OCI-LY7 (cell line): ENCODE measurements at regions not wholly inside any gene's neighbourhood (a gene's known extent, or its start where the extent isn't known, plus 50 kb on each side); places are given as distances from the start of the nearest gene placed in this dataset.

Experiments used
- BruUV-seq: library from RNA; stranded (reverse); fragments of 400-500 nt; replicated peaks from 2 replicates; lab custom pipeline; 2021; lab: Mats Ljungman, UMichigan
- CTCF ChIA-PET: fragments of 300-600 bp; sonication (Branson Sonifier 250); formaldehyde crosslinking; loops from one replicate; lab custom pipeline; 2022; ENCODE audit warnings: antibody characterized with exemption; ENCODE audit not compliant: unreplicated experiment; lab: Charles Lee
- POLR2A ChIA-PET: fragments of 300-600 bp; sonication (Branson Sonifier 250); formaldehyde crosslinking; loops from one replicate; lab custom pipeline; 2022; ENCODE audit warnings: antibody characterized with exemption; lab: Charles Lee
- DNase-seq: peaks from one replicate; pipeline ENCODE4 v3.0.0-alpha.2; 2015; ENCODE audit warnings: low spot score
- H2AFZ ChIP-seq: fragments of 200-600 bp; sonication (generic), shearing (Covaris generic); 2 replicates; pipeline ENCODE4 v1.6.1; 2014; ENCODE audit warnings: mild to moderate bottlenecking, antibody characterized with exemption, low read length, moderate library complexity
- H3K27ac ChIP-seq: fragments of 200-600 bp; sonication (generic); 2 replicates; pipeline ENCODE4 v1.5.1; 2014; ENCODE audit warnings: mixed run types, low read depth, mild to moderate bottlenecking, moderate library complexity, low read length, inconsistent platforms; ENCODE audit not compliant: poor library complexity, severe bottlenecking
- H3K36me3 ChIP-seq: fragments of 200-600 bp; sonication (generic); 2 replicates; pipeline ENCODE4 v1.6.1; 2014; ENCODE audit warnings: mild to moderate bottlenecking, antibody characterized with exemption, low read length, moderate library complexity, mixed read lengths; ENCODE audit not compliant: insufficient read depth
- H3K4me1 ChIP-seq: fragments of 200-600 bp; sonication (generic); 2 replicates; pipeline ENCODE4 v1.5.1; 2014; ENCODE audit warnings: mild to moderate bottlenecking, low read length; ENCODE audit not compliant: insufficient read depth, poor library complexity, severe bottlenecking
- H3K4me2 ChIP-seq: fragments of 200-600 bp; sonication (generic); 2 replicates; pipeline ENCODE4 v1.6.1; 2014; ENCODE audit warnings: mild to moderate bottlenecking, low read length
- H3K4me3 ChIP-seq: fragments of 200-600 bp; sonication (generic); 2 replicates; pipeline ENCODE4 v1.5.1; 2014; ENCODE audit warnings: mild to moderate bottlenecking, low read depth, low read length; ENCODE audit not compliant: poor library complexity, severe bottlenecking
- H3K79me2 ChIP-seq: fragments of 200-600 bp; sonication (generic); 2 replicates; pipeline ENCODE4 v1.6.1; 2016; ENCODE audit warnings: low read depth, mild to moderate bottlenecking, low read length, moderate library complexity, mixed read lengths; ENCODE audit not compliant: insufficient read depth
- H3K9me2 ChIP-seq: fragments of 200-600 bp; sonication (generic); 2 replicates; pipeline ENCODE4 v1.6.1; 2016; ENCODE audit warnings: mild to moderate bottlenecking, low read length, mixed read lengths; ENCODE audit not compliant: insufficient read depth
- H3K9me3 ChIP-seq: fragments of 200-600 bp; sonication (generic); 2 replicates; pipeline ENCODE4 v1.6.1; 2014; ENCODE audit warnings: mild to moderate bottlenecking, mixed run types, low read length, mixed read lengths
- H4K20me1 ChIP-seq: fragments of 200-600 bp; sonication (generic); 2 replicates; pipeline ENCODE4 v1.6.1; 2014; ENCODE audit warnings: mild to moderate bottlenecking, antibody characterized with exemption, low read length, moderate library complexity, mixed read lengths; ENCODE audit not compliant: insufficient read depth
- EZH2phosphoT487 ChIP-seq: fragments of 200-600 bp; sonication (generic); IDR thresholded peaks from 2 replicates; pipeline ENCODE4 v1.6.1; 2018; ENCODE audit warnings: low read depth, borderline replicate concordance, mild to moderate bottlenecking, mixed run types, antibody characterized with exemption, low read length, moderate library complexity, mixed read lengths
- intact Hi-C: fragments of 100-400 bp; cut with micrococcal nuclease; formaldehyde crosslinking; loops from one replicate; pipeline ENCODE4 v1.10.0; 2022; ENCODE audit not compliant: unreplicated experiment
- TF ChIP-seq, protein P1 (sequence below): fragments of 200-600 bp; sonication (generic); conservative IDR thresholded peaks from 2 replicates; pipeline ENCODE4 v1.5.1; 2014; ENCODE audit warnings: mild to moderate bottlenecking, antibody characterized with exemption, low read length, moderate library complexity, mixed read lengths

DNA sequence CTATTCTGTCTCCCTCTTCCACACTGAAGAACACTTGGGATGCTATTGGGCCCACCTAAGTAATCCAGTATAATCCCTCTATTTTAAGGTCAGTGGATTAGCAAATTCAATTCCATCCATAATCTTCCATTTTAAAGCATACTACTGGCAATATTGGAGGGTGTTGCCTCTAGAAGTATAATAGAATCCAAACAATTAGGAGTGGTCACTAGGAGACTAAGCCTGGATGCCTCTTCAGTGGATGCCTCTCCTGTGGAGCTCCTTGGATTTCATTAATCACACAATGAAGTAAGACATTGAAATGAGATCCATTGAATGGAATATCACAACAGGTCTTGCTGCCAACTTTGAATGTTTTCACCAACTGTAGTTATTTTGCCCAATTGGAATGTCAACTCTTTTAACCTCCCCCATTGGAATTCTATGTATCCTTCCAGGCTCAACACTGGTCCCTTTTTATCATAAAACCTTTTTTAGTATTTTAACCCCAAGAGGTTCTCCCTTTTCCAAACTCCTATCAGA lies 311.6 kb downstream of the PLK2 start:
- H3K4me2 ChIP-seq = no peak overlapping the region
- CTCF ChIA-PET = no interaction called here
- no TSS peak for BruUV-seq

DNA sequence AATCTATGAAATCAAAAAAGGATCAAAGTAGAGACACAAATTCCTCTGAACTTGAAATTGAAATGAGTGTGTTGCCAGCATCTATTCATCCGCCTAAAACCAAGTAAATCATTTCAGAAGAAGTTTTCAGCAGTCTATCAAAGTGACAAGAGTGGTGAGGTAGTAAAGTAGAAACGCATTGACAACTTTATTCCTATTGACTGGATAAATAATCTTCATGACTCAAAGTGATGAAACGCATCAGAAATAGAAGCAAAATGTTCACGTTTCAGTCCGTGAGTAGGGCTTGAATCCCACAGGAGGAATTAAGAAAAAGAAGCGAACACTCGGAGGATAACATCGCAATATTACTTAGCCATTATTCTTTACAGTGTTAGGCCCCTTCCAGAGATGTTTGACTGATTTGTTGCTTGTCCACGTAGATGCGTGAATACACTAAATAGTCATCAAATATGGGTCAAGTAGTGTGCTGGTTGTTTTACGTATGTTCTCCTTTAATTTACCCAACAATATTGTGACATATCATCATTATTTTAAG lies 314.4 kb downstream of the PLK2 start:
- Histone ChIP-seq H4K20me1 (no peaks in the 10 kb centered on the region), H2AFZ (no peak overlapping the region), H3K27ac (no peak overlapping the region), H3K4me3 (no peak overlapping the region), H3K9me3 (no peaks in the 10 kb centered on the region), H3K79me2 (no peaks in the 10 kb centered on the region), H3K4me2 (no peak overlapping the region), H3K4me1 (no peaks in the 10 kb centered on the region), H3K36me3 (no peaks in the 10 kb centered on the region), H3K9me2 (no peaks in the 10 kb centered on the region)
- POLR2A ChIA-PET = no interaction called here
- CTCF ChIA-PET = no interaction called here
- intact Hi-C loops = no loop called here
- BruUV-seq = no TSS peak
- TF ChIP-seq, protein P1, sequence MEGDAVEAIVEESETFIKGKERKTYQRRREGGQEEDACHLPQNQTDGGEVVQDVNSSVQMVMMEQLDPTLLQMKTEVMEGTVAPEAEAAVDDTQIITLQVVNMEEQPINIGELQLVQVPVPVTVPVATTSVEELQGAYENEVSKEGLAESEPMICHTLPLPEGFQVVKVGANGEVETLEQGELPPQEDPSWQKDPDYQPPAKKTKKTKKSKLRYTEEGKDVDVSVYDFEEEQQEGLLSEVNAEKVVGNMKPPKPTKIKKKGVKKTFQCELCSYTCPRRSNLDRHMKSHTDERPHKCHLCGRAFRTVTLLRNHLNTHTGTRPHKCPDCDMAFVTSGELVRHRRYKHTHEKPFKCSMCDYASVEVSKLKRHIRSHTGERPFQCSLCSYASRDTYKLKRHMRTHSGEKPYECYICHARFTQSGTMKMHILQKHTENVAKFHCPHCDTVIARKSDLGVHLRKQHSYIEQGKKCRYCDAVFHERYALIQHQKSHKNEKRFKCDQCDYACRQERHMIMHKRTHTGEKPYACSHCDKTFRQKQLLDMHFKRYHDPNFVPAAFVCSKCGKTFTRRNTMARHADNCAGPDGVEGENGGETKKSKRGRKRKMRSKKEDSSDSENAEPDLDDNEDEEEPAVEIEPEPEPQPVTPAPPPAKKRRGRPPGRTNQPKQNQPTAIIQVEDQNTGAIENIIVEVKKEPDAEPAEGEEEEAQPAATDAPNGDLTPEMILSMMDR = no peak
- no peak for TF ChIP-seq EZH2phosphoT487
- no peak for DNase-seq

More for the DNA sequence above, 311.6 kb downstream of the PLK2 start:
- Histone ChIP-seq H3K79me2 (no peaks in the 10 kb centered on the region), H3K9me2 (no peaks in the 10 kb centered on the region), H4K20me1 (no peaks in the 10 kb centered on the region), H2AFZ (no peak overlapping the region), H3K4me1 (no peaks in the 10 kb centered on the region), H3K36me3 (no peaks in the 10 kb centered on the region), H3K4me3 (no peak overlapping the region), H3K27ac (no peak overlapping the region), H3K9me3 (no peaks in the 10 kb centered on the region)
- intact Hi-C loops = no loop called here
- no peak for DNase-seq
- POLR2A ChIA-PET = no interaction called here
- TF ChIP-seq, protein P1 = no peak
- TF ChIP-seq EZH2phosphoT487 = no peak

DNA sequence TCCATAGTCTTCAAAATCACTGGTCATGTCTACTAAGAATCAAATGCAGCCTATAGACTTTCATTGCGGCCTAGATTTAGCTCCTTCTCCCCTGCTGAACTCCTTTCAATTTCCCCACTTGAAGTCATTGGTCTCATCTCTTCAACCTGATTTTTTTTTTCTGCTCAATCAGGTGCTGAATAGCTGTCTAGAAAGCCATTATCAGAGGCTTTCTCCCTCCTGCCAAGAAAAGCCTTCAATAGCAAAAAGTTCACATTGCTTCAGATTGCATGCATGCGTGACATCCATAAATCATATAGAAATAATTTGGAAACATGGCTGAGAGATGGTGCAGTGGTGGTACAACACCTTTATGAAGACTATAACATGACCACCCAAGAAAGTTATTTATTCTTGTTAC lies 316.2 kb downstream of the PLK2 start:
- CTCF ChIA-PET = no interaction called here
- TF ChIP-seq, protein P1 = no peak
- TF ChIP-seq EZH2phosphoT487 = no peak
- no TSS peak for BruUV-seq

More for the DNA sequence above, 316.2 kb downstream of the PLK2 start:
- no peaks in the 10 kb centered on the region for H3K4me1 ChIP-seq
- H3K36me3 ChIP-seq = no peaks in the 10 kb centered on the region
- intact Hi-C loops = no loop called here
- no peaks in the 10 kb centered on the region for H3K9me2 ChIP-seq
- no peak overlapping the region for H3K4me2 ChIP-seq
- no peaks in the 10 kb centered on the region for H3K79me2 ChIP-seq
- no peak overlapping the region for H3K27ac ChIP-seq
- H3K9me3 ChIP-seq = no peaks in the 10 kb centered on the region
- POLR2A ChIA-PET = no interaction called here
- no peaks in the 10 kb centered on the region for H4K20me1 ChIP-seq
- no peak for DNase-seq
- H3K4me3 ChIP-seq = no peak overlapping the region
- H2AFZ ChIP-seq = no peak overlapping the region
